SK-N-SH (cell line): ENCODE measurements at regions not wholly inside any gene's neighbourhood (a gene's known extent, or its start where the extent isn't known, plus 50 kb on each side); places are given as distances from the start of the nearest gene placed in this dataset.

Experiments used
- CTCF ChIA-PET: fragments of 300-600, 350-600 bp; formaldehyde crosslinking; extraction: SDS; loops from one replicate; lab custom pipeline; 2021; lab: Yijun Ruan, JAX
- POLR2A ChIA-PET: fragments of 350-600 bp; sonication (Branson Sonifier 250); formaldehyde crosslinking; extraction: SDS; loops from one replicate; lab custom pipeline; 2020; ENCODE audit warnings: antibody characterized with exemption, inconsistent platforms; lab: Yijun Ruan, JAX
- DNase-seq: peaks from one replicate; pipeline ENCODE4 v3.0.0; 2012
- H2AFZ ChIP-seq: fragments of 200-600 bp; sonication (generic); 2 replicates; pipeline ENCODE4 v1.8.1; 2016; ENCODE audit warnings: antibody characterized with exemption, mild to moderate bottlenecking, low read depth
- H3F3A ChIP-seq: fragments of 200-600 bp; sonication (generic); replicated peaks from 2 replicates; pipeline ENCODE3; 2016; ENCODE audit warnings: antibody characterized with exemption, mild to moderate bottlenecking; ENCODE audit not compliant: insufficient read depth
- H3K27ac ChIP-seq, 2 experiments: fragments of 200-500 bp in 1 of 2; fragments of 200-600 bp in 1 of 2; sonication (Bioruptor generic) in 1 of 2; sonication (generic), shearing (Covaris generic) in 1 of 2; 2 replicates each; pipeline versions ENCODE4 v1.5.1 to v1.6.1; 2014 to 2016; ENCODE audit warnings: low read depth in 2 of 2, inconsistent platforms in 1 of 2, low read length in 1 of 2, mild to moderate bottlenecking in 1 of 2, mixed read lengths in 1 of 2
- H3K27me3 ChIP-seq: fragments of 200-600 bp; sonication (generic), shearing (Covaris generic); 2 replicates; pipeline ENCODE4 v1.6.1; 2016; ENCODE audit warnings: mixed run types; ENCODE audit not compliant: insufficient read depth
- H3K36me3 ChIP-seq, 2 experiments: fragments of 200-500 bp in 1 of 2; fragments of 200-600 bp in 1 of 2; sonication (Bioruptor generic) in 1 of 2; sonication (generic) in 1 of 2; replicated peaks in 1 of 2; 2 replicates each; pipeline versions ENCODE3 to v1.5.1; 2014 to 2016; ENCODE audit warnings: low read length in 1 of 2, mild to moderate bottlenecking in 1 of 2; ENCODE audit not compliant: insufficient read depth in 2 of 2, control insufficient read depth in 1 of 2
- H3K4me1 ChIP-seq, 2 experiments: fragments of 200-500 bp in 1 of 2; fragments of 200-600 bp in 1 of 2; sonication (Bioruptor generic) in 1 of 2; sonication (generic), shearing (Covaris generic) in 1 of 2; 2 replicates each; pipeline versions ENCODE4 v1.5.1 to v1.6.1; 2014 to 2016; ENCODE audit warnings: low read depth in 1 of 2, low read length in 1 of 2, mixed run types in 1 of 2; ENCODE audit not compliant: insufficient read depth in 2 of 2, control insufficient read depth in 1 of 2
- H3K4me2 ChIP-seq: fragments of 200-600 bp; sonication (generic), shearing (Covaris generic); 2 replicates; pipeline ENCODE4 v1.6.1; 2017; ENCODE audit warnings: mixed run types
- H3K4me3 ChIP-seq, 2 experiments: fragments of 200-500 bp in 1 of 2; fragments of 200-600 bp in 1 of 2; sonication (Bioruptor generic) in 1 of 2; sonication (generic), shearing (Covaris generic) in 1 of 2; 2 replicates each; pipeline versions ENCODE4 v1.5.1 to v1.8.1; 2014 to 2016; ENCODE audit warnings: low read depth in 2 of 2, inconsistent platforms in 1 of 2, low read length in 1 of 2, mild to moderate bottlenecking in 1 of 2, mixed read lengths in 1 of 2, moderate library complexity in 1 of 2
- H3K79me2 ChIP-seq: fragments of 200-600 bp; sonication (generic); 2 replicates; pipeline ENCODE4 v1.8.1; 2017; ENCODE audit warnings: mild to moderate bottlenecking; ENCODE audit not compliant: insufficient read depth
- H3K9ac ChIP-seq: fragments of 200-600 bp; sonication (generic); 2 replicates; pipeline ENCODE4 v1.6.1; 2017; ENCODE audit warnings: mixed run types
- H3K9me2 ChIP-seq: fragments of 200-600 bp; sonication (generic); 2 replicates; pipeline ENCODE4 v1.6.1; 2017; ENCODE audit warnings: mixed run types
- H3K9me3 ChIP-seq: fragments of 200-600 bp; sonication (generic); 2 replicates; pipeline ENCODE4 v1.6.1; 2017; ENCODE audit warnings: mixed run types, mild to moderate bottlenecking, moderate library complexity
- H4K20me1 ChIP-seq: fragments of 200-600 bp; sonication (generic); 2 replicates; pipeline ENCODE4 v1.6.1; 2017; ENCODE audit warnings: mild to moderate bottlenecking, mixed run types; ENCODE audit not compliant: insufficient read depth
- CHD2 ChIP-seq: fragments of 150-350 bp; IDR thresholded peaks from 2 replicates; pipeline ENCODE4 v1.6.1; 2018; ENCODE audit warnings: low read length; ENCODE audit not compliant: partially characterized antibody
- ELF1 ChIP-seq: IDR thresholded peaks from 2 replicates; pipeline ENCODE4 v1.4.0; 2012
- EZH2phosphoT487 ChIP-seq: fragments of 200-600 bp; sonication (generic); IDR thresholded peaks from 2 replicates; pipeline ENCODE4 v1.6.1; 2017; ENCODE audit warnings: low read depth, mixed run types, mild to moderate bottlenecking, antibody characterized with exemption, moderate library complexity, borderline replicate concordance
- FOSL2 ChIP-seq: IDR thresholded peaks from 2 replicates; pipeline ENCODE4 v1.4.0; 2012; ENCODE audit warnings: low read depth, mild to moderate bottlenecking, moderate library complexity, borderline replicate concordance
- FOXM1 ChIP-seq: IDR thresholded peaks from 2 replicates; pipeline ENCODE4 v1.4.0; 2012; ENCODE audit warnings: low read depth, mild to moderate bottlenecking
- GABPA ChIP-seq: IDR thresholded peaks from 2 replicates; pipeline ENCODE4 v1.4.0; 2012; ENCODE audit warnings: low read depth, mild to moderate bottlenecking
- GATA2 ChIP-seq: sonication (generic); formaldehyde crosslinking; IDR thresholded peaks from 2 replicates; pipeline ENCODE4 v1.5.0; 2020; ENCODE audit warnings: mild to moderate bottlenecking, missing genetic modification reagents
- JUND ChIP-seq: IDR thresholded peaks from 2 replicates; pipeline ENCODE4 v1.4.0; 2012
- MEF2A ChIP-seq: IDR thresholded peaks from 2 replicates; pipeline ENCODE4 v1.4.0; 2012; ENCODE audit warnings: low read depth, borderline replicate concordance
- MXI1 ChIP-seq: IDR thresholded peaks from 2 replicates; pipeline ENCODE4 v1.6.1; 2012; ENCODE audit warnings: mild to moderate bottlenecking, low read depth, low read length, improper control_type of control experiment
- RAD21 ChIP-seq: IDR thresholded peaks from 2 replicates; pipeline ENCODE4 v1.6.1; 2012; ENCODE audit warnings: mild to moderate bottlenecking, low read length
- RFX5 ChIP-seq: IDR thresholded peaks from 2 replicates; pipeline ENCODE4 v1.6.1; 2012; ENCODE audit warnings: mild to moderate bottlenecking, improper control_type of control experiment, low read length
- RXRA ChIP-seq: IDR thresholded peaks from 2 replicates; pipeline ENCODE4 v1.4.0; 2012; ENCODE audit warnings: low read depth, mild to moderate bottlenecking, borderline replicate concordance
- SIN3A ChIP-seq: IDR thresholded peaks from 2 replicates; pipeline ENCODE4 v1.6.1; 2012; ENCODE audit warnings: low read depth, mild to moderate bottlenecking, low read length, moderate library complexity, borderline replicate concordance
- TAF1 ChIP-seq: IDR thresholded peaks from 2 replicates; pipeline ENCODE4 v1.6.1; 2012; ENCODE audit warnings: low read depth, mild to moderate bottlenecking, low read length, moderate library complexity, borderline replicate concordance
- TCF12 ChIP-seq: IDR thresholded peaks from 2 replicates; pipeline ENCODE4 v1.4.0; 2012
- TEAD4 ChIP-seq: IDR thresholded peaks from 2 replicates; pipeline ENCODE4 v1.4.0; 2012; ENCODE audit warnings: mild to moderate bottlenecking, borderline replicate concordance; ENCODE audit not compliant: insufficient read depth
- WGBS: methylation state at CpG from one replicate; pipeline ENCODE4 v1.1.6; 2017; ENCODE audit warnings: low lambda C conversion rate; 5-methylcytosine and 5-hydroxymethylcytosine counted together
- TF ChIP-seq, protein P1 (sequence below): fragments of 150-350 bp; IDR thresholded peaks from 2 replicates; pipeline ENCODE4 v1.6.1; 2016; ENCODE audit warnings: mild to moderate bottlenecking, low read depth, low read length
- TF ChIP-seq, protein P2 (sequence below): IDR thresholded peaks from 2 replicates; pipeline ENCODE4; 2012
- TF ChIP-seq, protein P3 (sequence below): IDR thresholded peaks from 2 replicates; pipeline ENCODE4 v1.4.0; 2012; ENCODE audit warnings: low read depth, borderline replicate concordance

DNA sequence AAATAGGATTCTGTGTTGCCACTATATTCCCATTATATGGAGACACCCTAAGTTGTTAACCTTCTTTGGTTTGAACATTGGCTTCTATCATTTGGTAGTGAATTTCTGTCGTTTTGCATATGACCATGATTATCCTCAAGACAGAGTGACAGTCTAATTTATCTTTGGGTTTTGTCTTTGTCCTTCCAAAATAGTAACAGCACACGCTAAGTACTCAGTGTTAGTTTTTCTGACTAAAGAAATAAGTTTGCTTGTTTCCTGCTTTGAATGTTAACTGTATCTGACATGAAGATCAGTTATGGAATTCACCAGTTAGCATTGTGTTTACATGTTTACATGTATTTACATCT is 352.5 kb upstream of the GRM7 start:
- Histone ChIP-seq H3K4me3 (no peak overlapping the region), H3K79me2 (no peaks in the 10 kb centered on the region), H3K4me2 (no peak overlapping the region), H3K27ac (no peak overlapping the region), H3K9me2 (no peaks in the 10 kb centered on the region), H4K20me1 (no peaks in the 10 kb centered on the region), H3F3A (no peaks in the 10 kb centered on the region), H3K9me3 (no peaks in the 10 kb centered on the region; the same call in 1 of the 2 replicates), H3K4me1 (no peaks in the 10 kb centered on the region), H3K36me3 (no peaks in the 10 kb centered on the region), H3K9ac (no peak overlapping the region), H3K27me3 (no peaks in the 10 kb centered on the region), H2AFZ (no peak overlapping the region)
- 24% methylated on average over 2 of the region's 2 CpGs for WGBS
- no peak for DNase-seq
- TF ChIP-seq, protein P1, sequence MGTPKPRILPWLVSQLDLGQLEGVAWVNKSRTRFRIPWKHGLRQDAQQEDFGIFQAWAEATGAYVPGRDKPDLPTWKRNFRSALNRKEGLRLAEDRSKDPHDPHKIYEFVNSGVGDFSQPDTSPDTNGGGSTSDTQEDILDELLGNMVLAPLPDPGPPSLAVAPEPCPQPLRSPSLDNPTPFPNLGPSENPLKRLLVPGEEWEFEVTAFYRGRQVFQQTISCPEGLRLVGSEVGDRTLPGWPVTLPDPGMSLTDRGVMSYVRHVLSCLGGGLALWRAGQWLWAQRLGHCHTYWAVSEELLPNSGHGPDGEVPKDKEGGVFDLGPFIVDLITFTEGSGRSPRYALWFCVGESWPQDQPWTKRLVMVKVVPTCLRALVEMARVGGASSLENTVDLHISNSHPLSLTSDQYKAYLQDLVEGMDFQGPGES: no peak
- TF ChIP-seq ELF1 (no peak), SIN3A (no peak), TEAD4 (no peak), RFX5 (no peak), RAD21 (no peak), GABPA (no peak), JUND (no peak), GATA2 (CRISPR knock-in tag) (no peak), TCF12 (no peak), FOSL2 (no peak), EZH2phosphoT487 (no peak), RXRA (no peak), TAF1 (no peak), FOXM1 (no peak), MEF2A (no peak), MXI1 (no peak), CHD2 (no peak)
- TF ChIP-seq, protein P2, sequence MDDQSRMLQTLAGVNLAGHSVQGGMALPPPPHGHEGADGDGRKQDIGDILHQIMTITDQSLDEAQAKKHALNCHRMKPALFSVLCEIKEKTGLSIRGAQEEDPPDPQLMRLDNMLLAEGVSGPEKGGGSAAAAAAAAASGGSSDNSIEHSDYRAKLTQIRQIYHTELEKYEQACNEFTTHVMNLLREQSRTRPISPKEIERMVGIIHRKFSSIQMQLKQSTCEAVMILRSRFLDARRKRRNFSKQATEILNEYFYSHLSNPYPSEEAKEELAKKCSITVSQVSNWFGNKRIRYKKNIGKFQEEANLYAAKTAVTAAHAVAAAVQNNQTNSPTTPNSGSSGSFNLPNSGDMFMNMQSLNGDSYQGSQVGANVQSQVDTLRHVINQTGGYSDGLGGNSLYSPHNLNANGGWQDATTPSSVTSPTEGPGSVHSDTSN: no peak
- TF ChIP-seq, protein P3, sequence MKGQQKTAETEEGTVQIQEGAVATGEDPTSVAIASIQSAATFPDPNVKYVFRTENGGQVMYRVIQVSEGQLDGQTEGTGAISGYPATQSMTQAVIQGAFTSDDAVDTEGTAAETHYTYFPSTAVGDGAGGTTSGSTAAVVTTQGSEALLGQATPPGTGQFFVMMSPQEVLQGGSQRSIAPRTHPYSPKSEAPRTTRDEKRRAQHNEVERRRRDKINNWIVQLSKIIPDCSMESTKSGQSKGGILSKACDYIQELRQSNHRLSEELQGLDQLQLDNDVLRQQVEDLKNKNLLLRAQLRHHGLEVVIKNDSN: no peak
- ChIA-PET CTCF (no interaction called here), POLR2A (no interaction called here)
